Urothelium cell line (cell line): ENCODE measurements at regions not wholly inside any gene's neighbourhood (a gene's known extent, or its start where the extent isn't known, plus 50 kb on each side); places are given as distances from the start of the nearest gene placed in this dataset.

Source experiments
- DNase-seq: peaks from one replicate; pipeline ENCODE4 v3.0.0; 2011; ENCODE audit warnings: low spot score, mixed read lengths
- FAIRE-seq: peaks from 2 replicates; lab custom pipeline; 2011; peaks lifted over from hg19 to GRCh38; lab: Jason Lieb, UNC

- no peak for FAIRE-seq
- DNase-seq = no peak
Measured at GRCh38 chr5:166428264-166428803, 1863.1 kb upstream of the WWC1 start.

- no peak for FAIRE-seq
Measured at GRCh38 chr5:166430491-166431319, 1860.7 kb upstream of the WWC1 start.

GRCh38 chr5:166431456-166431855, 1860.0 kb upstream of the WWC1 start:
- FAIRE-seq (no peak), DNase-seq (no peak)

More at GRCh38 chr5:166430491-166431319, 1860.7 kb upstream of the WWC1 start:
- DNase-seq = no peak

GRCh38 chr5:166433679-166434078, 1857.8 kb upstream of the WWC1 start:
- DNase-seq (no peak), FAIRE-seq (no peak)

GRCh38 chr5:166436872-166437271, 1854.6 kb upstream of the WWC1 start:
- no peak for FAIRE-seq

GRCh38 chr5:166486348-166486747, 1805.1 kb upstream of the WWC1 start:
- no peak for DNase-seq
- no peak for FAIRE-seq

More at GRCh38 chr5:166436872-166437271, 1854.6 kb upstream of the WWC1 start:
- peak; percentile 43 for DNase-seq

GRCh38 chr5:166488560-166488959, 1802.9 kb upstream of the WWC1 start:
- no peak for DNase-seq
- no peak for FAIRE-seq

GRCh38 chr5:166493040-166493439, 1798.4 kb upstream of the WWC1 start:
- DNase-seq = no peak
- no peak for FAIRE-seq

- no peak for FAIRE-seq
- DNase-seq = no peak
Measured at GRCh38 chr5:166493612-166494011, 1797.8 kb upstream of the WWC1 start.

- no peak for FAIRE-seq
- DNase-seq = no peak
Measured at GRCh38 chr5:166497496-166498104, 1793.8 kb upstream of the WWC1 start.

GRCh38 chr5:166499447-166500240, 1791.8 kb upstream of the WWC1 start:
- FAIRE-seq = no peak
- DNase-seq = peak; percentile 23

- FAIRE-seq = no peak
Measured at GRCh38 chr5:166503506-166503905, 1787.9 kb upstream of the WWC1 start.

GRCh38 chr5:166505067-166505466, 1786.4 kb upstream of the WWC1 start:
- no peak for FAIRE-seq
- DNase-seq = no peak

More at GRCh38 chr5:166503506-166503905, 1787.9 kb upstream of the WWC1 start:
- no peak for DNase-seq

- no peak for FAIRE-seq
- peak; percentile 11 for DNase-seq
Measured at GRCh38 chr5:166505544-166505943, 1785.9 kb upstream of the WWC1 start.

GRCh38 chr5:166507810-166508425, 1783.5 kb upstream of the WWC1 start:
- FAIRE-seq (no peak), DNase-seq (no peak)

GRCh38 chr5:166509085-166509484, 1782.4 kb upstream of the WWC1 start:
- DNase-seq (peak; percentile 25), FAIRE-seq (no peak)

- no peak for FAIRE-seq
- DNase-seq = no peak
Measured at GRCh38 chr5:166517976-166518375, 1773.5 kb upstream of the WWC1 start.

- no peak for DNase-seq
- FAIRE-seq = no peak
Measured at GRCh38 chr5:166523206-166523605, 1768.2 kb upstream of the WWC1 start.

- DNase-seq = no peak
- no peak for FAIRE-seq
Measured at GRCh38 chr5:166529200-166529599, 1762.2 kb upstream of the WWC1 start.

GRCh38 chr5:166532456-166533220, 1758.8 kb upstream of the WWC1 start:
- FAIRE-seq (no peak), DNase-seq (no peak)
